ENCODE measurements at regions not wholly inside any gene's neighbourhood (a gene's known extent, or its start where the extent isn't known, plus 50 kb on each side); places are given as distances from the start of the nearest gene placed in this dataset.

DNA sequence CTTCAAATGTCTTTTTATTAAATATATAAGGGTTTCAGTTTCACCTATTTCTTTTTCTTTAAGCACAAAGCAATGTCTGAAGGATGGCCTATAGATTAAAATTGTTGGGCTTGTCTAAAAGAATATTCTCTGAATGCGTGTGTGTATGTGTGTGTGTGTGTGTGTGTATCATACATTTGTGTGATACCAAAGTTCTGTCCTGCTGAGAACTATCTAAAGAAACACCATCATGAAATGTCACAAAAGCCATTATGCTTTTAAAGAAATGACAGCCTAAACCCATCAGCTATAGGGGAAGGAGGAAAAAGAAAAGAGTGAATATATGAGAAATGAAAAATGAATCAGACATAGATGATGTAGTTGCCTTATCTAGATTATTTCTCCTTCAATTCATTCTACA lies 1501.5 kb upstream of the TENM3 start:
- no peak for TF ChIP-seq EZH2 (IDR thresholded peaks at IDR 0.05; ENCODE audit: borderline replicate concordance, low read depth, low read length, poor library complexity, severe bottlenecking)
- TF ChIP-seq, protein P1, sequence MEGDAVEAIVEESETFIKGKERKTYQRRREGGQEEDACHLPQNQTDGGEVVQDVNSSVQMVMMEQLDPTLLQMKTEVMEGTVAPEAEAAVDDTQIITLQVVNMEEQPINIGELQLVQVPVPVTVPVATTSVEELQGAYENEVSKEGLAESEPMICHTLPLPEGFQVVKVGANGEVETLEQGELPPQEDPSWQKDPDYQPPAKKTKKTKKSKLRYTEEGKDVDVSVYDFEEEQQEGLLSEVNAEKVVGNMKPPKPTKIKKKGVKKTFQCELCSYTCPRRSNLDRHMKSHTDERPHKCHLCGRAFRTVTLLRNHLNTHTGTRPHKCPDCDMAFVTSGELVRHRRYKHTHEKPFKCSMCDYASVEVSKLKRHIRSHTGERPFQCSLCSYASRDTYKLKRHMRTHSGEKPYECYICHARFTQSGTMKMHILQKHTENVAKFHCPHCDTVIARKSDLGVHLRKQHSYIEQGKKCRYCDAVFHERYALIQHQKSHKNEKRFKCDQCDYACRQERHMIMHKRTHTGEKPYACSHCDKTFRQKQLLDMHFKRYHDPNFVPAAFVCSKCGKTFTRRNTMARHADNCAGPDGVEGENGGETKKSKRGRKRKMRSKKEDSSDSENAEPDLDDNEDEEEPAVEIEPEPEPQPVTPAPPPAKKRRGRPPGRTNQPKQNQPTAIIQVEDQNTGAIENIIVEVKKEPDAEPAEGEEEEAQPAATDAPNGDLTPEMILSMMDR (conservative IDR thresholded peaks at IDR 0.05; ENCODE audit: low read depth, low read length): no peak
